ENCODE measurements at regions not wholly inside any gene's neighbourhood (a gene's known extent, or its start where the extent isn't known, plus 50 kb on each side); places are given as distances from the start of the nearest gene placed in this dataset.

DNA sequence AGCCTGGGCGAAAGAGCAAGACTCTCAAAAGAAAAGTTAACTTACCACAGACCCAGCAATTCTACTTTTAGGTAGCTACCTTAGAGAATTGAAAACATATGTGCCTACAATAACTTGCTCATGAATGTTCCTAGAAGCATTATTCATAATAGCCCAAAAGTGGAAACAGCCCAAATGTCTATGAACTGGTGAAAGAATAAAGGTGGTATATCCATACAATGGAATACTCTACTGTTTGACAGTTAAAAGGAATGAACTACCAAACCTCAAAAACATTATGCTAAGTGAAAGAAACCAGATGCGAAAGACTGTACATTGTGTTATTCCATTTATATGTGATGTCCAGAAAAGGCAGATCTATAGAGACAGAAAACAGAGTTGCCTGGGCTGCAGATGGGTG, 131.4 kb downstream of the UCHL1 start:
- DNase-seq (ENCODE audit: extremely low read depth, low read depth), result no peak
- TF ChIP-seq, protein P1, sequence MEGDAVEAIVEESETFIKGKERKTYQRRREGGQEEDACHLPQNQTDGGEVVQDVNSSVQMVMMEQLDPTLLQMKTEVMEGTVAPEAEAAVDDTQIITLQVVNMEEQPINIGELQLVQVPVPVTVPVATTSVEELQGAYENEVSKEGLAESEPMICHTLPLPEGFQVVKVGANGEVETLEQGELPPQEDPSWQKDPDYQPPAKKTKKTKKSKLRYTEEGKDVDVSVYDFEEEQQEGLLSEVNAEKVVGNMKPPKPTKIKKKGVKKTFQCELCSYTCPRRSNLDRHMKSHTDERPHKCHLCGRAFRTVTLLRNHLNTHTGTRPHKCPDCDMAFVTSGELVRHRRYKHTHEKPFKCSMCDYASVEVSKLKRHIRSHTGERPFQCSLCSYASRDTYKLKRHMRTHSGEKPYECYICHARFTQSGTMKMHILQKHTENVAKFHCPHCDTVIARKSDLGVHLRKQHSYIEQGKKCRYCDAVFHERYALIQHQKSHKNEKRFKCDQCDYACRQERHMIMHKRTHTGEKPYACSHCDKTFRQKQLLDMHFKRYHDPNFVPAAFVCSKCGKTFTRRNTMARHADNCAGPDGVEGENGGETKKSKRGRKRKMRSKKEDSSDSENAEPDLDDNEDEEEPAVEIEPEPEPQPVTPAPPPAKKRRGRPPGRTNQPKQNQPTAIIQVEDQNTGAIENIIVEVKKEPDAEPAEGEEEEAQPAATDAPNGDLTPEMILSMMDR (IDR thresholded peaks at IDR 0.05; ENCODE audit: low read depth, low read length), result no peak

DNA sequence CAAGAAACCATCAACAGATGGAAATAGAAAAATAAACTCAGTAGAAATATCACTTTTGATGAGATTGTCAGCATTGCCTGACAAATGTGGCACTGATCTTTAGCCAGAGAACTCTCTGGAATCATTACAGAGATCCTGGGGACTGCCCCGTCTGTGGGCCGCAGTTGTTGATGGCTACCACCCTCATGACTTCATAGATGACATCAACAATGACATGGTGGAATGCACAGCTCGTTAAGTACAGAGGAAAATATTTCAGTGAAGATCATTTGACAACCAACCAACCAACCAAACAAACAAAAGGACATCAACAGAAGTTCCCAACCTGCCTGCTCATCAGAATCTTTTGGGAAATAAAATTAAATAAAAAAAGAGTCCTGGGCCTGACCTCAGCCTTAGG, 132.6 kb downstream of the UCHL1 start:
- DNase-seq (ENCODE audit: extremely low read depth, low read depth), result no peak
- TF ChIP-seq, protein P1 (IDR thresholded peaks at IDR 0.05; ENCODE audit: low read depth, low read length), result no peak

DNA sequence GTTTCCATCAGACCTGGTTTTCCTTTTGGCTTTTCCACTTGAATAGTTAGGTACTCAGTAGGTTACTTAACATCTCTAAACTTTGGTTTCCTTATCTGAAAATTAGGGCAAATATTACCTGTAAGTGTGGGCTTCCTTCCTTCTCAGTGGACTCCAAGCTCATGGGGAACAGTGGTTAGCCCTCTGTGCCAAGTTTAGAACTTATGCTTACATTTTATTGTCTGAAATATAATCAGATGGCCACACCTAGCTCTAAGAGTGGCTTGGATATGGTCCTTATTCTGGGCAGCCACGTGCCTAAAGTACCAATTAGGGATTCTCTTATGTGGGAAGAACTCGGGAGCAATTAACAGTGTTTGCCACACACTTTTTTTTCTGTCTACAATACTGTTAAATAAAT, 133.9 kb downstream of the UCHL1 start:
- no peak for DNase-seq (ENCODE audit: extremely low read depth, low read depth)
- TF ChIP-seq, protein P1 (IDR thresholded peaks at IDR 0.05; ENCODE audit: low read depth, low read length), result no peak

DNA sequence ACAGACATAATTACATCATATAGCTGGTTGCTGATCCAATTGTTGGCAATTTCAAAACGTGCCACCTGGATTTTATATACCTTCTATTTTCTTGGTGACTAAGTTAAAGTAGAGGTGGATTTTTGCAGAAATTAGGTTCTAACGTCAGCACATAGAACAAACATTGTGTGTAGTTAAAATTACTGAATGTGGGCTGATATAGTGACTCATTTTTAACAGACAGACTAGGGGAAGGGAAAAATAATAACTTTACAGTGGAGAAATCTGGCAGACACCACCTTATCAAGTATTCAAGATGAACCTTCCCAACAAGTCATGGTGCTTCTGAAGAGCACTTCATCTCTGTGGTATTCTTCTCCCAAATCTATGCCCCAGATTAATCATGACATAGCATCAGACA, 134.5 kb downstream of the UCHL1 start:
- DNase-seq (ENCODE audit: extremely low read depth, low read depth), result no peak
- TF ChIP-seq, protein P1 (IDR thresholded peaks at IDR 0.05; ENCODE audit: low read depth, low read length), result no peak

DNA sequence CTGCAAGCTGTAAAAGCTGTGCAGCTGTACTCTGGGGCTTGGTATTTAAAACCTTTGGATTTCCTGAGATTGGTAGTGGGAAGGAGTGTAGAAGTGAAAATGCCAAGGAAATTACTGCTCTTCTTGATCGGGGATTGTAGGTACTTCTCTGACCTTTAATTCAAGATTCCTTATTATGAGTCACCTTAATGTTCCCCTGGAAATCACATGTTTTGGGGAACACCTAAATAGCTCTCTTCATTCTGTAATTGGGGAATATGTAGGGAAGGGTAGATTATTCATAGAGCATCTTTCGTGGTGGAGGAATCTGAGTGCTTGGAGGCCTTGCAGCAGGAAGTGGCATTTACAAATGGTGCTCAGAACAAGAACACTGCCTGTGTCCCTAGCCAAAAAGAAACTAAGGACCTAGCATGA, 137.8 kb downstream of the UCHL1 start:
- TF ChIP-seq, protein P1 (IDR thresholded peaks at IDR 0.05; ENCODE audit: low read depth, low read length), result no peak
- no peak for DNase-seq (ENCODE audit: extremely low read depth, low read depth)

DNA sequence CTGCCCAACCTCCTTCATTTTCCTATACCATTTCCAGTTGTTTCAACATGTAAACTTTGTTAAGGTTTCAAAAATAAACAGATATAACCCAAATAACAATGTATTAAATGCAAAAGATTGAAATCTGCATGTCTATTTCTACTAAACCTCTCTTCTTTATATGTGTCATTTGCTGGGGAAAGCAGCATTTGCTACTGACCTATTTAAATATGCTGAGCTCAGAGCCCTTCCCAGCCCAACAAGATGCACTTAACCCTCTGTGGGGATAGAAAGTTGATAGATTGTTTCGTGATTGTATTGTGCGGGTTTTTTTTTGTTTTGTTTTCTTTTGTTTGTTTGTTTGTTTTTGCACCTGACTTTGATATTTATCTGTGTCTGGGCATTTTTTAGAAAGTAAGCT, 139.5 kb downstream of the UCHL1 start:
- TF ChIP-seq, protein P1 (IDR thresholded peaks at IDR 0.05; ENCODE audit: low read depth, low read length), result no peak
- no peak for DNase-seq (ENCODE audit: extremely low read depth, low read depth)

DNA sequence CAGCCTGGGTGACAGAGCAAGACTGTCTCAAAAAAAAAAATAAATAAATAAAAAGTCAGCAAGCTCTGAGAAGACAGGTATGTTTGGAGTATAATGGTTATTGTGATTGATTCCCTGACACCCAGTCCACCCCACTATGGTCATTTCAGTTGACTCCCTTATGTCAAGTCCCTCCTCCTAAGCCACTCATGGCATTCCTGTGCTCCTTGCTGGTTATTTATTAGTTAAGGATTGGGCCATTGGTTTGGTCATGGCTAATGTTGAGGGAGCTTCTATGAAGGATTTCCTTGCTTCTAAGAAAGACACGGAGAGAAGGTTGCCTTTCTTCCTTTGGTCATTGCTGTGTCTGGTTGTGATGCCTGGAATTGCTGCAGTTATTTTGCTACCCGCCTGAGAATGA, 140.1 kb downstream of the UCHL1 start:
- DNase-seq (ENCODE audit: extremely low read depth, low read depth), result no peak
- TF ChIP-seq, protein P1 (IDR thresholded peaks at IDR 0.05; ENCODE audit: low read depth, low read length), result no peak

Measured in AG09319 (cell line).